NCI-H1436 (cell line): ENCODE measurements at regions not wholly inside any gene's neighbourhood (a gene's known extent, or its start where the extent isn't known, plus 50 kb on each side); places are given as distances from the start of the nearest gene placed in this dataset.

Source experiments
- DNase-seq: peaks from one replicate; lab custom pipeline; 2025; lab: John Stamatoyannopoulos, UW

DNA sequence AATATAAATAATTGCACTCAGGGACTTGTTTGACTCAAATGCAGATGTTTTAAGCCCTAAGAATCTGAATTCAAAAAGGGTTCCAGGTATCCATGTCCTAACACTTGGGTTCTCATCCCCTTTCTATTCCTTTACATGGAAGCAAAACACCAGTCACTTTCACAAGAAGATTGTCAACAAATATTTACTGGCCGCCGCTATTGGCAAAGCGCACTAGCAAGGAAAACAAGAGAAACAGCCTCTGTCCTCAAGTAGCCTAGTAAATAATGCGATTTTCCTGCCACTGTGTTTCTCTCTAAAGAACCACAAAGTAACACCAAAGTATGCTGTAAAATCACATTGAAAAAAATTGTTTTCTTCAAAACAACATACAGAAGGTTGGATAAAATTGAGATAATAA, 66.7 kb upstream of the EZH2 start:
- no peak for DNase-seq

DNA sequence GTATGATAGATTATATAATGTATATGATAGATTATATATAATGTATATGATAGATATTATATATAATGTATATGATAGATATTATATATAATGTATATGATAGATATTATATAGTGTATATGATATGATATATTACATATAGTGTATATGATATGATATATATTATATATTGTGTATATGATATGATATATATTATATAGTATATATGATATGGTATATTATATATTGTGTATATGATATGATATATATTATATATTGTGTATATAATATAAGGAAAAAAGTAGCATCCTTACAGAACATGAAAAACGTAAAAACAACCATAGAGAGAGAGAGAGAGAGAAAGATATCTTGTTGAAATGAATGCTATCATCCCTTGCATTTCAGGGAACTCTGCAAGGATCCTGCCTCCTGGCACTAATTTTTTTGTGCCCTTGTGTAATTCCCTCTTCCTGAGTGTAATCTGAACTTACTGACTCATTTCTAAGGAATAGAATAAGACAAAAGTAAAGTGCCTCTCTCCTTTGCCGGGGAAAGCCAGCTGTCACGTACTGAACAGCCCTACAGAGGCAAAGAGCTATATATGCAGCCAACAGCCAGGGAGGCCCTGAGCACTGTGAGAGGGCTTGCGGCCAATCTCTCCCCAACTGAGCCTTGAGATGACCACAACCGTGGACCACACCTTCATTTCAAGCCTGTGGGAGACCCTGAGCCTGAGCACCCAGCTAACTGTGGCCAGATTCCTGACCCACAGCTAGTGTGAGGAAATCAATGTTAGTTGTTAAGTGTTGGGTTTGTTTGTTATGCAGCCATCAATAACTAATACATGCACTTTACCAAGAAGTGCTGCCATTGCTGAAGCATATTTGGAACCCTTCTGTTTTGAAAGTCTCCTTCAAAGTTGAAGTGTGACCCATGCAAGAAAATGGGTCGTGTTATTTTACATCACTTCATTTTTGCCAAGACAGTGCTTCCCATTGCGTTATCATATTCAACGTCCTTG, 61.1 kb upstream of the EZH2 start:
- no peak for DNase-seq

DNA sequence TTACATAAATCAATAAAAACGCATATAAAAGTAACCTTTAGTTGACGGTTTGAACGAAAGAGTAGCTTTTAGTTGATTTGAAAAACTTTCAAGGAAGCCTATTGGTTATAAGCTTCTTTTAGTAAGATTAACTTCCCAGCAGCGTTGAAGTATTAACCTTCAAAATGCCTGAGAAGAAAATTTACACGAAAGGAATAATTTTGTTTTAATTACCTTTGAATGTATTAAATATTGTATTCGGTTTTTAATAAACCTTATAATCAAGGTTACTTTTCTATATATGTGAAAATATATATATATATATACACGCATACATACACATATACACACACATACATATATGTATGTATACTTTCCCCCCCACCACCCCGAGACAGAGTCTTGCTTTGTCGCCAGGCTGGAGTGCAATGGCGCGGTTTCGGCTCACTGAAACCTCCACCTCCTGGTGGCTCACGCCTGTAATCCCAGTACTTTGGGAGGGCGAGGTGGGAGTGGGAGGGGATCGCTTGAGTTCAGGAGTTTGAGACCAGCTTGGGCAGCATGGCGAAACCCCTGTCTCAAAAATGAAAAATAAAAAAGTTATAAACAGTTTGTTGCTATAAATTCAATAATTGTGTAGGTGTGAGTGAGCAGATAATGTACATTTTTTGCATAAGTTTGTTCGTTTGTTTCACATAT, 57.6 kb upstream of the EZH2 start:
- DNase-seq = peak; percentile 85

DNA sequence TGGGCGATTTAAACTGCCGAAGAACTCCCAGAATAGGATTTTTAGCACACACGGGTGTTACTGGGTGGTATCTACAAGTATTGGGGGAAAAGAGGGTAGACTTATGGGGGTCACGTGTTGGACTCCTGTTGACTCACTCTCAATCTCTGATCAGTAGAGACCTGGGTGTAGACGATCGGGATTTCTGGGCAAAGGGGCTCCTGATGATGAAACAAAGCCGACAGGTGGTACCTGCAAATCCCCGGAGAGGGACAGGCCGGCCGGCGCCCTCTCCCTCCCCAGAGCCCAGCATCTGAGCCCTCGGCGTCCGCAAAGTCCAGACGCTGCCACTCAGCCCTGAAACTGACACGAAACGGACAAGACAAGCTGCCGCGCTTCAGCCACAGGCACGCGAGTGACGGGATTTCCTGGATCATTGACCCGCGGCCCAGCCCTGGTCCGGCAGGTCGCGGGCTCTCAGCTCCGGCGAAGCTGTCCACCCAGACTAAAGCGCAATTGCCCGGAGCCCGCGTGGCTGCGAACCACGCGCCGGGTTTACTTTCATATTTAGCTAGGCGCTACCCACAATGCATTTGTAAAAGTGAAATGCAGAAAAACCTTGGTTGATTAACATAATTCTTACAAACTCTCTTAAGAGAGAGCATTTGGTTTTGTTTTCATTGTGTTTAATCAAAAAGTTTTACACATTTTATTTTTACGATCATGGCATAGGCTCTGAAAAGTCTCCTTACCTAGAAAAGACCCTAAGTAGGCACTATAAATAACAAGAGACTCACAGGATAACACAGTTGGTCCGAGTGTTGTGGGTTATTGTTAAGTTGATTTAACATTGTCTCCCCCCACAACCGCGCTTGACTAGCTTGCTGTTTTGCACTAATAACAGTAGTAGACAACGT, 56.9 kb upstream of the EZH2 start:
- DNase-seq = peak; percentile 67

DNA sequence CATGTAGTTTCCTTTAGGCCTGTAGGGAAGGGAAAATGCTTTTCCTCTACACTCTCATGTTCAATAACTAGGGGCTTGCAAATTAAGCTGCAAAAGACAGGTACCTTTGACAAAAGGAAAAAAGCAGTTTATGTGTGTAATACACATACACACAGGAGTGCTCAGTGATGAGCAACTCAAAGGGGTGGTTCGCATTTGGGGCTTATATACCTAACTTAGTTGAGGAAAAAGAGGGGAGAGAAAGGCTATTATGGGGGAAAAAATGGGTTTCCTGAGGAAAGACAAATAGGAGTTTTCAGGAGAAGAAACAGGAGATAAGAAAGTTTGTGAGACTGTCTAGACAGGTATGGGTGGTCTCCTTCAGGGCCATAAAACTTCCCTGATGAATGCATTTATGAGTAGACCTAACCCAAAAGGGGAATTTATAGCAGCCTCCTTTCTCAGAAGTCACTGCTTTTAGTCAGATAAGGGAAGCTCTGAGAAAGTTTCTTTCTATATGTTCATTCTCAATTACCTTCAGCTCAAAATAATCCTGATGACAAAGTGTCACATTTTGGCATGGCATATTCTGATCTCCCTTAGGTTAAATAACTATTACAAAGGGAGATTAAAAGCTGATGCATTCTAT, 55.2 kb upstream of the EZH2 start:
- DNase-seq = no peak

DNA sequence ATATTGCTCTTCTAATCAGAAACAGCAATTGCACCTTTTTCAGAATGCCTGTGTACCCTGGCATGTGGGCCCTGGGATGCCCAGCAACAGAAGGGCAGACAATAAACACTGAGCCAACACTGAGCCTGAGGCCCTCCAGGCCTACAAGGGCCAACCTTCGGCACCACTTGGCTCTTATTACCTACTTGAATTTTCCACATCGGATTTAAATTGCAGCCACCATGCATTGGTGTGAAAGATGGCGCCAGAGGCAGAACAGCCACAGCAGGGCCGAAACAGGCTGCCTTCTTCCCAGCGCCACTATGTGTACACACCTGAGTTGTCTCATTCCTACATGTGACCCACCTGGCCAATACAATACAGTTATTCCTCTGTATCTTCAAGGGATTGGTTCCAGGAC, 51.4 kb upstream of the EZH2 start:
- DNase-seq = no peak
